Small intestine (tissue), 7 donors: ENCODE measurements at regions not wholly inside any gene's neighbourhood (a gene's known extent, or its start where the extent isn't known, plus 50 kb on each side); places are given as distances from the start of the nearest gene placed in this dataset.

Source experiments
- DNase-seq, 2 donors: peaks; one replicate each; pipeline versions ENCODE4 v3.0.0 to v3.0.0-alpha.2; 2013
- FAIRE-seq: peaks from 2 replicates; lab custom pipeline; 2012; peaks lifted over from hg19 to GRCh38; lab: Jason Lieb, UNC
- H3K27ac ChIP-seq, 3 donors: one replicate each; pipeline ENCODE4 v1.5.1; 2013; ENCODE audit warnings: low read length in 2 of 3, mild to moderate bottlenecking in 2 of 3, control low read depth in 1 of 3, inconsistent platforms in 1 of 3, low read depth in 1 of 3, moderate library complexity in 1 of 3
- H3K27me3 ChIP-seq, 3 donors: one replicate each; pipeline ENCODE4 v1.6.1; 2013; ENCODE audit warnings: low read length in 3 of 3, inconsistent platforms in 1 of 3; ENCODE audit not compliant: control insufficient read depth in 3 of 3, insufficient read depth in 3 of 3
- H3K36me3 ChIP-seq, 3 donors: one replicate each; pipeline ENCODE4 v1.6.1; 2013; ENCODE audit warnings: low read length in 3 of 3, inconsistent platforms in 1 of 3, low read depth in 1 of 3, mild to moderate bottlenecking in 1 of 3, moderate library complexity in 1 of 3; ENCODE audit not compliant: control insufficient read depth in 3 of 3, insufficient read depth in 2 of 3
- H3K4me1 ChIP-seq, 3 donors: one replicate each; pipeline ENCODE4 v1.6.1; 2013; ENCODE audit warnings: low read length in 2 of 3, inconsistent platforms in 1 of 3, low read depth in 1 of 3, mild to moderate bottlenecking in 1 of 3, moderate library complexity in 1 of 3; ENCODE audit not compliant: control insufficient read depth in 3 of 3, insufficient read depth in 2 of 3
- H3K4me3 ChIP-seq, 3 donors: one replicate each; pipeline ENCODE4 v1.5.1; 2013; ENCODE audit warnings: low read length in 3 of 3, control low read depth in 1 of 3, inconsistent platforms in 1 of 3, low read depth in 1 of 3, mild to moderate bottlenecking in 1 of 3, moderate library complexity in 1 of 3
- H3K9me3 ChIP-seq, 2 donors: one replicate each; pipeline ENCODE4 v1.6.1; 2013; ENCODE audit warnings: low read depth in 1 of 2, low read length in 1 of 2; ENCODE audit not compliant: control insufficient read depth in 2 of 2, insufficient read depth in 1 of 2
- WGBS, 3 donors: extraction: QIAGEN DNeasy Blood & Tissue Kit; methylation state at CpG; one replicate each; pipeline ENCODE4 v1.1.7; 2013; 5-methylcytosine and 5-hydroxymethylcytosine counted together
- donor health status: healthy with polysubstance abuse.
- donor health status: control.
- donor health status: control.
- donor health status: Bipolar disorder and iron deficiency.
- donor health status: healthy.

GRCh38 chrX:145727476-145727875 is 90.2 kb upstream of the SLITRK2 start:
- 46 to 58% (median 47%) methylated on average over 5 of the region's 5 CpGs for WGBS, 3 donors
- no peak for FAIRE-seq
- no peaks in the 10 kb centered on the region for H3K27me3 ChIP-seq

GRCh38 chrX:145729635-145730034 is 88.0 kb upstream of the SLITRK2 start:
- 71 to 75% (median 73%) methylated on average over 6 of the region's 6 CpGs for WGBS, 3 donors

More at GRCh38 chrX:145727476-145727875, 90.2 kb upstream of the SLITRK2 start:
- H3K4me1 ChIP-seq: no peaks in the 10 kb centered on the region
- no peaks in the 10 kb centered on the region for H3K9me3 ChIP-seq
- no peak for DNase-seq
- no peaks in the 10 kb centered on the region for H3K36me3 ChIP-seq
- no peak overlapping the region for H3K27ac ChIP-seq
- no peak overlapping the region for H3K4me3 ChIP-seq

DNA sequence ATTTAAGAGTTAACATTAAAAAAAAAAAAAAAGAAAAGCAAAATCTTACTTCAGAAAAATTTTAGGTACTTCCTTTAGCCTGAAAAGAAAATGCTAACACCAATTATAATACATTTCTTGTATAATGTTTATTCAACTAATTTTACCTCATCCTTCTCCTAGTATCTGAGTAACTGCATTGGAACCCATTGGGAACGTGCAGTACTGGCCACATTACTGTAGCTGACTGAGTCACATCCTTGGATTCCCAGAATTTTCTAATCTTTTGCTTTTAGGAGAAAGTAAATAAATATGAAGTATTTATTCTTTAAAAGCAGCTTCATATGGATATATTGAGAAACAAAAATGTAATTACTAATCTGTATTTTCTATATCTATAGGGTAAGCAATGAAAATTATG is 82.6 kb upstream of the SLITRK2 start:
- 25 to 86% (median 62%) methylated on average over 1 of the region's 1 CpG for WGBS, 3 donors
- FAIRE-seq (no peak), DNase-seq (no peak)
- H3K4me1 ChIP-seq: no peaks in the 10 kb centered on the region
- no peaks in the 10 kb centered on the region for H3K36me3 ChIP-seq
- no peak overlapping the region for H3K27ac ChIP-seq
- H3K27me3 ChIP-seq: no peaks in the 10 kb centered on the region
- H3K9me3 ChIP-seq: no peaks in the 10 kb centered on the region
- no peak overlapping the region for H3K4me3 ChIP-seq

More at GRCh38 chrX:145729635-145730034, 88.0 kb upstream of the SLITRK2 start:
- FAIRE-seq (no peak), DNase-seq (no peak)
- no peak overlapping the region for H3K27ac ChIP-seq
- H3K27me3 ChIP-seq: no peaks in the 10 kb centered on the region
- no peaks in the 10 kb centered on the region for H3K36me3 ChIP-seq
- H3K4me1 ChIP-seq: no peaks in the 10 kb centered on the region
- H3K9me3 ChIP-seq: no peaks in the 10 kb centered on the region
- no peak overlapping the region for H3K4me3 ChIP-seq

GRCh38 chrX:145751943-145752342 is 65.7 kb upstream of the SLITRK2 start:
- Histone ChIP-seq H3K27ac (no peak overlapping the region), H3K4me3 (no peak overlapping the region), H3K9me3 (peaks cover 0 to 2% of the 10 kb centered on the region in 2 donors), H3K27me3 (no peaks in the 10 kb centered on the region), H3K4me1 (no peaks in the 10 kb centered on the region), H3K36me3 (no peaks in the 10 kb centered on the region)
- no peak for FAIRE-seq
- WGBS, 3 donors: 66 to 77% (median 69%) methylated on average over 2 of the region's 2 CpGs
- no peak for DNase-seq
